Neural cell (in vitro differentiated cells): ENCODE measurements at regions not wholly inside any gene's neighbourhood (a gene's known extent, or its start where the extent isn't known, plus 50 kb on each side); places are given as distances from the start of the nearest gene placed in this dataset.

Experiments
- EP300 ChIP-seq: fragments of 450-650 bp; conservative IDR thresholded peaks from 2 replicates; pipeline ENCODE4 v1.6.1; 2014; ENCODE audit warnings: antibody characterized with exemption, mild to moderate bottlenecking, moderate library complexity; ENCODE audit not compliant: poor library complexity, severe bottlenecking
- EZH2 ChIP-seq: fragments of 200-600, 300-800 bp; shearing (Covaris generic), sonication (generic); IDR thresholded peaks from 2 replicates; pipeline ENCODE4 v1.6.1; 2014; ENCODE audit warnings: antibody characterized with exemption, low read length, borderline replicate concordance, mild to moderate bottlenecking; ENCODE audit not compliant: insufficient read depth, poor library complexity, severe bottlenecking
- MXI1 ChIP-seq: fragments of 450-650 bp; conservative IDR thresholded peaks from 2 replicates; pipeline ENCODE4 v1.6.1; 2014; ENCODE audit warnings: antibody characterized with exemption, mild to moderate bottlenecking; ENCODE audit not compliant: poor library complexity, severe bottlenecking
- POLR2AphosphoS5 ChIP-seq: IDR thresholded peaks from 2 replicates; pipeline ENCODE4 v1.6.1; 2012
- RAD21 ChIP-seq: fragments of 450-650 bp; conservative IDR thresholded peaks from 2 replicates; pipeline ENCODE4 v1.6.1; 2014; ENCODE audit warnings: antibody characterized with exemption, mild to moderate bottlenecking, moderate library complexity
- SMC3 ChIP-seq: fragments of 450-650 bp; conservative IDR thresholded peaks from 2 replicates; pipeline ENCODE4 v1.6.1; 2014; ENCODE audit warnings: antibody characterized with exemption, mild to moderate bottlenecking, moderate library complexity; ENCODE audit not compliant: poor library complexity
- TAF1 ChIP-seq: IDR thresholded peaks from 2 replicates; pipeline ENCODE4 v1.6.1; 2012; ENCODE audit warnings: low read depth
- TF ChIP-seq, protein P1 (sequence below): fragments of 450-650 bp; IDR thresholded peaks from 2 replicates; pipeline ENCODE4 v1.5.1; 2014; ENCODE audit warnings: antibody characterized with exemption, mild to moderate bottlenecking, moderate library complexity; ENCODE audit not compliant: poor library complexity, severe bottlenecking
- TF ChIP-seq, protein P2 (sequence below): IDR thresholded peaks from 2 replicates; pipeline ENCODE4 v1.6.1; 2012; ENCODE audit warnings: borderline replicate concordance

DNA sequence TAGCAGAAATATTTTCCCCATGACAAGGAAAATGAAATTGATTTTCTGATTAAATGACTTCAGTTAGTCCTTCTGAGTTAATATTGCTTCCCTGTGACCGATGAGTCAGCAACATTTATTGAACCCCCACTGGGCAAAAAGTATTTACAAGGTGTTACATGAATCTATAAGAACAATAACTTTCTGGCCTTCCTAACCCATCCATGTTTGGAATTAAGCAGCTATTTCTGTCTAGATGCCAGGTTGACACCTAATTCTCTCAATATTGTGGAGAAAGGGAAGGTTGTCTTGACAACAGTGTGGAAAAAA lies 112.9 kb upstream of the JAZF1 start:
- TF ChIP-seq, protein P1, sequence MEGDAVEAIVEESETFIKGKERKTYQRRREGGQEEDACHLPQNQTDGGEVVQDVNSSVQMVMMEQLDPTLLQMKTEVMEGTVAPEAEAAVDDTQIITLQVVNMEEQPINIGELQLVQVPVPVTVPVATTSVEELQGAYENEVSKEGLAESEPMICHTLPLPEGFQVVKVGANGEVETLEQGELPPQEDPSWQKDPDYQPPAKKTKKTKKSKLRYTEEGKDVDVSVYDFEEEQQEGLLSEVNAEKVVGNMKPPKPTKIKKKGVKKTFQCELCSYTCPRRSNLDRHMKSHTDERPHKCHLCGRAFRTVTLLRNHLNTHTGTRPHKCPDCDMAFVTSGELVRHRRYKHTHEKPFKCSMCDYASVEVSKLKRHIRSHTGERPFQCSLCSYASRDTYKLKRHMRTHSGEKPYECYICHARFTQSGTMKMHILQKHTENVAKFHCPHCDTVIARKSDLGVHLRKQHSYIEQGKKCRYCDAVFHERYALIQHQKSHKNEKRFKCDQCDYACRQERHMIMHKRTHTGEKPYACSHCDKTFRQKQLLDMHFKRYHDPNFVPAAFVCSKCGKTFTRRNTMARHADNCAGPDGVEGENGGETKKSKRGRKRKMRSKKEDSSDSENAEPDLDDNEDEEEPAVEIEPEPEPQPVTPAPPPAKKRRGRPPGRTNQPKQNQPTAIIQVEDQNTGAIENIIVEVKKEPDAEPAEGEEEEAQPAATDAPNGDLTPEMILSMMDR: no peak
- TF ChIP-seq, protein P2, sequence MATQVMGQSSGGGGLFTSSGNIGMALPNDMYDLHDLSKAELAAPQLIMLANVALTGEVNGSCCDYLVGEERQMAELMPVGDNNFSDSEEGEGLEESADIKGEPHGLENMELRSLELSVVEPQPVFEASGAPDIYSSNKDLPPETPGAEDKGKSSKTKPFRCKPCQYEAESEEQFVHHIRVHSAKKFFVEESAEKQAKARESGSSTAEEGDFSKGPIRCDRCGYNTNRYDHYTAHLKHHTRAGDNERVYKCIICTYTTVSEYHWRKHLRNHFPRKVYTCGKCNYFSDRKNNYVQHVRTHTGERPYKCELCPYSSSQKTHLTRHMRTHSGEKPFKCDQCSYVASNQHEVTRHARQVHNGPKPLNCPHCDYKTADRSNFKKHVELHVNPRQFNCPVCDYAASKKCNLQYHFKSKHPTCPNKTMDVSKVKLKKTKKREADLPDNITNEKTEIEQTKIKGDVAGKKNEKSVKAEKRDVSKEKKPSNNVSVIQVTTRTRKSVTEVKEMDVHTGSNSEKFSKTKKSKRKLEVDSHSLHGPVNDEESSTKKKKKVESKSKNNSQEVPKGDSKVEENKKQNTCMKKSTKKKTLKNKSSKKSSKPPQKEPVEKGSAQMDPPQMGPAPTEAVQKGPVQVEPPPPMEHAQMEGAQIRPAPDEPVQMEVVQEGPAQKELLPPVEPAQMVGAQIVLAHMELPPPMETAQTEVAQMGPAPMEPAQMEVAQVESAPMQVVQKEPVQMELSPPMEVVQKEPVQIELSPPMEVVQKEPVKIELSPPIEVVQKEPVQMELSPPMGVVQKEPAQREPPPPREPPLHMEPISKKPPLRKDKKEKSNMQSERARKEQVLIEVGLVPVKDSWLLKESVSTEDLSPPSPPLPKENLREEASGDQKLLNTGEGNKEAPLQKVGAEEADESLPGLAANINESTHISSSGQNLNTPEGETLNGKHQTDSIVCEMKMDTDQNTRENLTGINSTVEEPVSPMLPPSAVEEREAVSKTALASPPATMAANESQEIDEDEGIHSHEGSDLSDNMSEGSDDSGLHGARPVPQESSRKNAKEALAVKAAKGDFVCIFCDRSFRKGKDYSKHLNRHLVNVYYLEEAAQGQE: no peak
- TF ChIP-seq EZH2 (no peak), EP300 (no peak), TAF1 (no peak), SMC3 (no peak), POLR2AphosphoS5 (no peak), RAD21 (no peak), MXI1 (no peak)
